Activated CD4-positive, alpha-beta T cell treated with anti-CD3 and anti-CD28 coated beads, Interleukin-2, amount 10 ng/mL, durations not matched to agents 7 days and 5 days (primary cell): ENCODE measurements at regions not wholly inside any gene's neighbourhood (a gene's known extent, or its start where the extent isn't known, plus 50 kb on each side); places are given as distances from the start of the nearest gene placed in this dataset.
"Not testable (repeated sequence)": the region's sequence is repeated elsewhere in the genome, so short reads cannot be mapped to it uniquely, and the experiment has no call there.

ENCODE experiments used
- CTCF ChIA-PET: fragments of 350-600 bp; sonication (Branson Sonifier 250); formaldehyde crosslinking; loops from one replicate; lab custom pipeline; 2021; ENCODE audit warnings: antibody characterized with exemption; lab: Charles Lee
- POLR2A ChIA-PET: fragments of 350-600 bp; sonication (Branson Sonifier 250); formaldehyde crosslinking; loops from one replicate; lab custom pipeline; 2021; ENCODE audit warnings: antibody characterized with exemption; lab: Charles Lee
- DNase-seq: peaks from one replicate; pipeline ENCODE4 v3.0.0-alpha.2; 2020
- H3K27ac Mint-ChIP-seq: one replicate; pipeline ENCODE4 v1.8.0; 2021; ENCODE audit warnings: mild to moderate bottlenecking, moderate library complexity, mixed read lengths
- H3K27me3 Mint-ChIP-seq: one replicate; pipeline ENCODE4 v1.8.0; 2021; ENCODE audit warnings: mixed read lengths
- H3K36me3 Mint-ChIP-seq: one replicate; pipeline ENCODE4 v1.8.0; 2021; ENCODE audit warnings: low read depth, mixed read lengths
- H3K4me1 Mint-ChIP-seq: one replicate; pipeline ENCODE4 v1.8.0; 2021; ENCODE audit warnings: mixed read lengths
- H3K4me3 Mint-ChIP-seq: one replicate; pipeline ENCODE4 v1.8.0; 2021; ENCODE audit warnings: mild to moderate bottlenecking, moderate library complexity, mixed read lengths
- H3K9me3 Mint-ChIP-seq: one replicate; pipeline ENCODE4 v1.8.0; 2021; ENCODE audit warnings: mixed read lengths

- peaks cover 9% of the 10 kb centered on the region for H3K27me3 Mint-ChIP-seq
- DNase-seq = no peak
- CTCF ChIA-PET = no interaction called here
- no peaks in the 10 kb centered on the region for H3K4me1 Mint-ChIP-seq
- no peak overlapping the region for H3K27ac Mint-ChIP-seq
- no peak overlapping the region for H3K4me3 Mint-ChIP-seq
- H3K36me3 Mint-ChIP-seq = no peaks in the 10 kb centered on the region
- H3K9me3 Mint-ChIP-seq = no peaks in the 10 kb centered on the region
- POLR2A ChIA-PET = no interaction called here
These were observed 239.2 kb upstream of the KIF2A start for GRCh38 chr5:62066761-62067277.

GRCh38 chr5:62068554-62068953, 237.5 kb upstream of the KIF2A start:
- Mint-ChIP-seq H3K4me3 (no peak overlapping the region), H3K9me3 (no peaks in the 10 kb centered on the region), H3K36me3 (no peaks in the 10 kb centered on the region), H3K27me3 (peaks cover 9% of the 10 kb centered on the region), H3K27ac (no peak overlapping the region), H3K4me1 (no peaks in the 10 kb centered on the region)
- DNase-seq = no peak
- POLR2A ChIA-PET = no interaction called here
- CTCF ChIA-PET = no interaction called here

- Mint-ChIP-seq H3K36me3 (no peaks in the 10 kb centered on the region), H3K27me3 (peaks cover 2% of the 10 kb centered on the region), H3K4me3 (no peak overlapping the region), H3K9me3 (no peaks in the 10 kb centered on the region), H3K27ac (no peak overlapping the region), H3K4me1 (no peaks in the 10 kb centered on the region)
- DNase-seq = no peak
- ChIA-PET POLR2A (no interaction called here), CTCF (no interaction called here)
These were observed 228.6 kb upstream of the KIF2A start for GRCh38 chr5:62077387-62077786.

GRCh38 chr5:62077823-62078550, 228.0 kb upstream of the KIF2A start:
- Mint-ChIP-seq H3K4me1 (no peaks in the 10 kb centered on the region), H3K4me3 (no peak overlapping the region), H3K9me3 (no peaks in the 10 kb centered on the region), H3K27ac (no peak overlapping the region), H3K27me3 (peaks cover 2% of the 10 kb centered on the region), H3K36me3 (no peaks in the 10 kb centered on the region)
- POLR2A ChIA-PET = no interaction called here
- CTCF ChIA-PET = no interaction called here
- no peak for DNase-seq

DNA sequence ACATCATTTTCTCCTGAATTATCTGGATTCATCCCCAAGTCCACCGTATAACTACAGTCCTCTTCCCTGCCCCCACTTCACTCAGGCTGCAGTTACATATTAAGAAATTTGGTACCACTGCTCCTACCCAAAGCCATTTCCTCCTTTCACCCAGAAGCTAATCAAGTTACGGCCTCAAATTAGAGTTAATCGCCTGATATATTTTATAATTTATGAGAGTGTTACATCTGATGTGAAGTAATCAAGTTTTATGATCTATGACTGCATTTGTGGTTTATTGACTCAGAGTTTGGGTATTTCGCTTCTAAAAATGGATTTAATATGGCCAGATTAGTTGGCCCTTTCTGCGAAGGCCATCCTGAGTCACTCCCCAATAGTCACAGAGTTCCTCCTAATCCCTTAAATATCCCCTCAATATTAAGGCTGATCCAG, 223.6 kb upstream of the KIF2A start:
- Mint-ChIP-seq H3K4me3 (no peak overlapping the region), H3K27me3 (peaks cover 2% of the 10 kb centered on the region), H3K36me3 (no peaks in the 10 kb centered on the region), H3K9me3 (no peaks in the 10 kb centered on the region), H3K4me1 (no peaks in the 10 kb centered on the region), H3K27ac (no peak overlapping the region)
- no peak for DNase-seq
- ChIA-PET POLR2A (no interaction called here), CTCF (no interaction called here)

- H3K4me3 Mint-ChIP-seq = no peak overlapping the region
- H3K4me1 Mint-ChIP-seq = no peaks in the 10 kb centered on the region
- H3K36me3 Mint-ChIP-seq = no peaks in the 10 kb centered on the region
- H3K27ac Mint-ChIP-seq = no peak overlapping the region
- ChIA-PET CTCF (no interaction called here), POLR2A (no interaction called here)
- H3K27me3 Mint-ChIP-seq = peaks cover 2% of the 10 kb centered on the region
- no peak for DNase-seq
- H3K9me3 Mint-ChIP-seq = no peaks in the 10 kb centered on the region
These were observed 222.8 kb upstream of the KIF2A start for GRCh38 chr5:62083247-62083646.

DNA sequence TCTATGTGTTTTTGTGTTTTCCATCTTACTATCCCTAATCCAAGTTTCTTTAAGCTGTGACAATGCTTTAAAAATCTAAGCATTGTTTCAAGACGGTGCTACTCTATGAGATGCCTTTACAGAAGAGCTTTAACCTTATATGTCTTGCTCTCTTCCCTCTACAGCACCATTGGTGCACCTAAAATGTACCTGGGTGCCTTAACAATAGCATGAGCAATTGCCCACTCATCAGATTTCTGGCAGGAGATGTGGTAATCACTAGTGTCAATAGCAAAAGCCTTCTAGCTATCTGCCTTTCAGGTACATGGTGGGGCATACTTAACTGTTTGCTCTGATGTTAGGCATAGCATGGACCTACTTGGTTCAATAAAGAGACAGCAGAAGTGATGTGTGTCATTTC, 222.3 kb upstream of the KIF2A start:
- no peak overlapping the region for H3K4me3 Mint-ChIP-seq
- no peaks in the 10 kb centered on the region for H3K9me3 Mint-ChIP-seq
- H3K27ac Mint-ChIP-seq = no peak overlapping the region
- ChIA-PET POLR2A (no interaction called here), CTCF (no interaction called here)
- peaks cover 2% of the 10 kb centered on the region for H3K27me3 Mint-ChIP-seq
- H3K4me1 Mint-ChIP-seq = no peaks in the 10 kb centered on the region
- no peaks in the 10 kb centered on the region for H3K36me3 Mint-ChIP-seq
- no peak for DNase-seq

DNA sequence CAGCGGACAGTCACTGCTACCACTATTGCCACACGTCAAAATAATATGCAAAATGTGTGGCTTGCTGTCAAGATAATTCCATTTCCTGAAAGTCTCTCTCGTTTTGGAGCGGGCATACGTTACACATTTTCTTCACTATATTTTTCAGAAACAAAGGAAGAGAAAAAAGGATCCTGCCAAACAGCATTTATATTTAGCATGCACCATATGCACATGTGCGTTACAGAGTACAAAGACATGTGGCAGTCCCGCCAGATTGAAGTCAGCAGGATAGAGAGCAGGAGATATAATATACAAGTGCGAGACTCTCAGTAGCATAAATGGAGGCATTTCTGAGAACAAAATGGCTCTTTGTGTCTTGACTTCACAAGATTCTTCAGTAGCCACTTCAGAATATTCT, 221.6 kb upstream of the KIF2A start:
- CTCF ChIA-PET = no interaction called here
- H3K27ac Mint-ChIP-seq = no peak overlapping the region
- POLR2A ChIA-PET = no interaction called here
- no peaks in the 10 kb centered on the region for H3K4me1 Mint-ChIP-seq
- H3K9me3 Mint-ChIP-seq = no peaks in the 10 kb centered on the region
- no peaks in the 10 kb centered on the region for H3K36me3 Mint-ChIP-seq
- H3K4me3 Mint-ChIP-seq = no peak overlapping the region
- peaks cover 2% of the 10 kb centered on the region for H3K27me3 Mint-ChIP-seq
- no peak for DNase-seq

DNA sequence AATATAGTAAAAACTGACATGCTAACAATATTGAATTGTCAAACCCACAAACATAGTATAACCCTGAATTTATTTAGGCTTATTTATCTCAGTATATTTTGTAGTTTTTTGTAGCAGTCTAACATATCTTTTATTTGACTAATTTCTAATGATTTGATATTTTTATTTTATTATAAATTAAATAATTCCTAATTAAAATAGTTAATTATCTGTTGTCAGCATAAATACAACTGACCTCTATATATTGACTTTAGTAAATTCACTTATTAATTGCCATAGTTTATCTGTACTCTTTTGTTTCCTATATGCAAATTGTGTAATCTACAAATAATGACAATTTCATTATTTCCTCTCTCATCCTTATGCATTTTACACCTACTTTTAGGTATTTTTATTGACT, 215.1 kb upstream of the KIF2A start:
- Mint-ChIP-seq H3K27me3 (peaks cover 6% of the 10 kb centered on the region), H3K4me1 (peaks cover 4% of the 10 kb centered on the region), H3K4me3 (no peak overlapping the region), H3K27ac (no peak overlapping the region), H3K36me3 (no peaks in the 10 kb centered on the region), H3K9me3 (no peaks in the 10 kb centered on the region)
- POLR2A ChIA-PET = no interaction called here
- no peak for DNase-seq
- CTCF ChIA-PET = no interaction called here

DNA sequence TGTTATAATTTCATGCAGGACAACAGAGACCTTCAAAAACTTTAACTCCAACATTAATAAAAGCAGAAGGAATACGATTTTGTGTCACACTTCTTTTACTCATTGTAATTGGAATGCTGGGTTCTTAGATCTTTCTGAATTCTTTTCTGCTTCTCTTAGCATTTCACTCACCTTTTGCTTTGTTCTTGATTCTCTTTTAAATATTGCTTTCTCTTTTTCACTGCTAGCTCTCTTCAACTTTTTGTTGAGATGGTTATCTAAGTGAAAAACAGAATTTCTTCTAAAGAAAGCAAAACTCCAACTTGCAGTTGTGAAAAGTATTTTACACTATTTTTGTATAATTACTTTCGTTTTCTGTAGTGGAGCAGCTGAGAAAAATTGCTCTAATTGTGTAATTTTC, 212.6 kb upstream of the KIF2A start:
- DNase-seq = no peak
- H3K27me3 Mint-ChIP-seq = peaks cover 4% of the 10 kb centered on the region
- H3K36me3 Mint-ChIP-seq = no peaks in the 10 kb centered on the region

DNA sequence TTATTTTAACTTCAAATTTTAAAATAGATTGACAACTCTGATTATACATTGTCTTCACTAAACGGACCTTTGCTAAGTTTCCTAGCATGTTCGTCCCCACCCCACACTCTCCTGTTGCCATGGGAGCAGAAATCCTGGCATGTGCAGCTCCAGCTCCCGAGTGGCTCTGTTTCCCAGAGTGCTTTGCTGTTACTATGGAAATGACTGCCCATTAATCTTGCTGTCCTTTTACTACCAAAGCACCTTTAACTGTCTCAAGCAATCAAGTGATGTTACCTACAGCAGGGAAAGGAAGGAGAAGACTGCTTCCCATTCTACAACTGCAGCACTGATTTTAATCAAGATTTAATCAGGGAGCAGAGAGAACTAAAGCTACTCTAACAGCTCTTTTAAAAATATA, 212.0 kb upstream of the KIF2A start:
- CTCF ChIA-PET = no interaction called here
- no peaks in the 10 kb centered on the region for H3K9me3 Mint-ChIP-seq
- no peak for DNase-seq
- no peak overlapping the region for H3K27ac Mint-ChIP-seq
- peaks cover 5% of the 10 kb centered on the region for H3K27me3 Mint-ChIP-seq
- H3K36me3 Mint-ChIP-seq = no peaks in the 10 kb centered on the region
- H3K4me1 Mint-ChIP-seq = peaks cover 4% of the 10 kb centered on the region
- H3K4me3 Mint-ChIP-seq = no peak overlapping the region
- POLR2A ChIA-PET = no interaction called here

More for the DNA sequence above, 212.6 kb upstream of the KIF2A start:
- peaks cover 4% of the 10 kb centered on the region for H3K4me1 Mint-ChIP-seq
- ChIA-PET CTCF (no interaction called here), POLR2A (no interaction called here)
- H3K27ac Mint-ChIP-seq = no peak overlapping the region
- H3K4me3 Mint-ChIP-seq = no peak overlapping the region
- no peaks in the 10 kb centered on the region for H3K9me3 Mint-ChIP-seq

- Mint-ChIP-seq H3K4me1 (peaks cover 4% of the 10 kb centered on the region), H3K9me3 (no peaks in the 10 kb centered on the region), H3K27me3 (peaks cover 3% of the 10 kb centered on the region), H3K36me3 (no peaks in the 10 kb centered on the region), H3K27ac (no peak overlapping the region), H3K4me3 (no peak overlapping the region)
- ChIA-PET POLR2A (no interaction called here), CTCF (no interaction called here)
- no peak for DNase-seq
These were observed 208.6 kb upstream of the KIF2A start for GRCh38 chr5:62097361-62097760.

DNA sequence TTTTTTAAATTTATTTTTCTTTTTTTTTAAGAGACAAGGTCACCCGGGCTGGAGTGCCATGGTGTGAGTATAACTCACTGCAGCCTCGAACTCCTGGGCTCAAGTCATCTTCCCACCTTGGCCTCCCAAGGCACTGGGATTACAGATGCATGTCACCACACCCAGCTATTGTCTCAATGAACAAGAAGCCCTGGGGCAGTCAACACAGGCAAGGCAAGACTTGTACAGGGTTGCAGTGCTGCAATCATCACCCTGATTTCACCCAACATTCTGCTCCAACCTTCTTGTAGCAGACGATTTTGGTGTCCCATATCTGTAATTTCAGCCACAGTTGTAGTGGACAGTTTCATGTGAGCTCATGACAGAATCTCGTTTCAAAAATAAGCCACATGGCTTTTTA, 205.8 kb upstream of the KIF2A start:
- Mint-ChIP-seq H3K27me3 (peaks cover 3% of the 10 kb centered on the region), H3K36me3 (no peaks in the 10 kb centered on the region), H3K4me1 (no peaks in the 10 kb centered on the region), H3K27ac (no peak overlapping the region), H3K4me3 (no peak overlapping the region), H3K9me3 (peaks cover 2% of the 10 kb centered on the region)
- CTCF ChIA-PET = no interaction called here
- POLR2A ChIA-PET = no interaction called here
- no peak for DNase-seq

GRCh38 chr5:62103863-62104262, 202.1 kb upstream of the KIF2A start:
- H3K27ac Mint-ChIP-seq, DNase-seq, H3K9me3 Mint-ChIP-seq, H3K36me3 Mint-ChIP-seq, H3K4me1 Mint-ChIP-seq, H3K4me3 Mint-ChIP-seq, POLR2A ChIA-PET, CTCF ChIA-PET, H3K27me3 Mint-ChIP-seq: not testable (repeated sequence)
